B cell (primary cell): ENCODE measurements at regions not wholly inside any gene's neighbourhood (a gene's known extent, or its start where the extent isn't known, plus 50 kb on each side); places are given as distances from the start of the nearest gene placed in this dataset.

Experiments used
- ATAC-seq: fragments of 200-7000 bp; cut with Tn5 transposase; one replicate; pipeline ENCODE4 v1.10.0; 2021; ENCODE audit warnings: low read depth, mild to moderate bottlenecking, moderate number of reproducible peaks, moderate library complexity
- CTCF ChIA-PET: fragments of 350-600 bp; sonication (Branson Sonifier 250); formaldehyde crosslinking; loops from one replicate; lab custom pipeline; 2021; ENCODE audit warnings: antibody characterized with exemption, inconsistent platforms; lab: Charles Lee
- POLR2A ChIA-PET: fragments of 350-600 bp; sonication (Branson Sonifier 250); formaldehyde crosslinking; loops from one replicate; lab custom pipeline; 2021; ENCODE audit warnings: antibody characterized with exemption; lab: Charles Lee
- DNase-seq: peaks from one replicate; pipeline ENCODE4 v3.0.0; 2013
- H2AFZ ChIP-seq: 2 replicates; pipeline ENCODE4 v1.6.1; 2012; ENCODE audit warnings: mild to moderate bottlenecking, low read depth, low read length; ENCODE audit not compliant: insufficient read depth, poor library complexity, severe bottlenecking
- H3K27ac ChIP-seq, 2 donors: 1 replicate in 1 of 2; 2 replicates in 1 of 2; pipeline ENCODE4 v1.5.1; 2012 to 2013; ENCODE audit warnings: low read length in 2 of 2, mild to moderate bottlenecking in 2 of 2, moderate library complexity in 1 of 2
- H3K27me3 ChIP-seq, 4 experiments: fragments of 200-600 bp in 1 of 4; sonication (generic) in 1 of 4; replicated peaks in 1 of 4; 1 replicate in 2 of 4; 2 replicates in 2 of 4; pipeline versions ENCODE4 v1.6.1 to v1.7.0; 2013 to 2016; ENCODE audit warnings: low read length in 3 of 4, mild to moderate bottlenecking in 2 of 4, mixed read lengths in 1 of 4, moderate library complexity in 1 of 4; ENCODE audit not compliant: insufficient read depth in 4 of 4, control insufficient read depth in 3 of 4; ENCODE audit errors: control extremely low read depth in 1 of 4
- H3K36me3 ChIP-seq, 2 experiments: replicated peaks in 1 of 2; 1 replicate in 1 of 2; 2 replicates in 1 of 2; pipeline versions ENCODE4 v1.6.1 to v1.7.1; 2013; ENCODE audit warnings: low read length in 1 of 2; ENCODE audit not compliant: insufficient read depth in 2 of 2, control insufficient read depth in 1 of 2; ENCODE audit errors: control extremely low read depth in 1 of 2, extremely low read depth in 1 of 2
- H3K4me1 ChIP-seq, 2 donors: fragments of 200-600 bp in 1 of 2; sonication (generic) in 1 of 2; 1 replicate in 1 of 2; 2 replicates in 1 of 2; pipeline versions ENCODE4 v1.5.1 to v1.6.1; 2013 to 2017; ENCODE audit warnings: low read length in 2 of 2; ENCODE audit not compliant: control insufficient read depth in 2 of 2, insufficient read depth in 2 of 2
- H3K4me2 ChIP-seq: replicated peaks from 2 replicates; pipeline ENCODE3; 2012; ENCODE audit warnings: mild to moderate bottlenecking, low read depth, low read length; ENCODE audit not compliant: poor library complexity, severe bottlenecking
- H3K4me3 ChIP-seq, 5 experiments: fragments of 200-600 bp in 1 of 5; sonication (generic) in 1 of 5; 1 replicate in 3 of 5; 2 replicates in 2 of 5; pipeline versions ENCODE4 v1.5.1 to v1.7.0; 2011 to 2016; ENCODE audit warnings: low read length in 4 of 5, mild to moderate bottlenecking in 4 of 5, low read depth in 2 of 5, control low read depth in 1 of 5, moderate library complexity in 1 of 5; ENCODE audit not compliant: insufficient read depth in 1 of 5; ENCODE audit errors: control extremely low read depth in 1 of 5, extremely low read depth in 1 of 5
- H3K79me2 ChIP-seq: fragments of 200-600 bp; sonication (generic); one replicate; pipeline ENCODE4 v1.6.0; 2016; ENCODE audit warnings: low read length; ENCODE audit not compliant: control insufficient read depth, insufficient read depth
- H3K9ac ChIP-seq: fragments of 200-600 bp; sonication (generic); 2 replicates; pipeline ENCODE4 v1.6.1; 2017; ENCODE audit warnings: mild to moderate bottlenecking, low read length, moderate library complexity
- H3K9me3 ChIP-seq, 3 donors: one replicate each; pipeline versions ENCODE4 v1.6.1 to v1.7.1; 2013; ENCODE audit warnings: low read length in 2 of 3; ENCODE audit not compliant: control insufficient read depth in 2 of 3, insufficient read depth in 1 of 3; ENCODE audit errors: control extremely low read depth in 1 of 3
- H4K20me1 ChIP-seq: 2 replicates; pipeline ENCODE4 v1.6.0; 2012; ENCODE audit warnings: mild to moderate bottlenecking, low read length; ENCODE audit not compliant: insufficient read depth, control insufficient read depth, poor library complexity, severe bottlenecking
- H3K27ac Mint-ChIP-seq: one replicate; pipeline ENCODE4 v1.8.0; 2021; ENCODE audit warnings: mixed read lengths
- H3K27me3 Mint-ChIP-seq: one replicate; pipeline ENCODE4 v1.8.0; 2021; ENCODE audit warnings: mixed read lengths
- H3K4me1 Mint-ChIP-seq: one replicate; pipeline ENCODE4 v1.8.0; 2021; ENCODE audit warnings: mixed read lengths
- H3K4me3 Mint-ChIP-seq: one replicate; pipeline ENCODE4 v1.8.0; 2021; ENCODE audit warnings: mixed read lengths
- H3K9me3 Mint-ChIP-seq: one replicate; pipeline ENCODE4 v1.8.0; 2022; ENCODE audit warnings: mixed read lengths; ENCODE audit not compliant: insufficient read depth
- CTCF ChIP-seq: fragments of 200-600 bp; IDR thresholded peaks from one replicate; pipeline ENCODE4 v1.8.0; 2022; ENCODE audit warnings: antibody characterized with exemption, mild to moderate bottlenecking
- EZH2 ChIP-seq: IDR thresholded peaks from 2 replicates; pipeline ENCODE4 v1.6.1; 2012; ENCODE audit warnings: borderline replicate concordance, low read depth, mild to moderate bottlenecking, moderate library complexity, low read length; ENCODE audit not compliant: insufficient read depth, poor library complexity, severe bottlenecking
- WGBS: methylation state at CpG from one replicate; pipeline ENCODE4 v1.1.5; 2013; ENCODE audit warnings: missing lambda C conversion rate; ENCODE audit not compliant: insufficient coverage; 5-methylcytosine and 5-hydroxymethylcytosine counted together
- intact Hi-C: fragments of 100-400 bp; cut with micrococcal nuclease; formaldehyde crosslinking; loops from one replicate; pipeline ENCODE4 v1.10.0; 2022

DNA sequence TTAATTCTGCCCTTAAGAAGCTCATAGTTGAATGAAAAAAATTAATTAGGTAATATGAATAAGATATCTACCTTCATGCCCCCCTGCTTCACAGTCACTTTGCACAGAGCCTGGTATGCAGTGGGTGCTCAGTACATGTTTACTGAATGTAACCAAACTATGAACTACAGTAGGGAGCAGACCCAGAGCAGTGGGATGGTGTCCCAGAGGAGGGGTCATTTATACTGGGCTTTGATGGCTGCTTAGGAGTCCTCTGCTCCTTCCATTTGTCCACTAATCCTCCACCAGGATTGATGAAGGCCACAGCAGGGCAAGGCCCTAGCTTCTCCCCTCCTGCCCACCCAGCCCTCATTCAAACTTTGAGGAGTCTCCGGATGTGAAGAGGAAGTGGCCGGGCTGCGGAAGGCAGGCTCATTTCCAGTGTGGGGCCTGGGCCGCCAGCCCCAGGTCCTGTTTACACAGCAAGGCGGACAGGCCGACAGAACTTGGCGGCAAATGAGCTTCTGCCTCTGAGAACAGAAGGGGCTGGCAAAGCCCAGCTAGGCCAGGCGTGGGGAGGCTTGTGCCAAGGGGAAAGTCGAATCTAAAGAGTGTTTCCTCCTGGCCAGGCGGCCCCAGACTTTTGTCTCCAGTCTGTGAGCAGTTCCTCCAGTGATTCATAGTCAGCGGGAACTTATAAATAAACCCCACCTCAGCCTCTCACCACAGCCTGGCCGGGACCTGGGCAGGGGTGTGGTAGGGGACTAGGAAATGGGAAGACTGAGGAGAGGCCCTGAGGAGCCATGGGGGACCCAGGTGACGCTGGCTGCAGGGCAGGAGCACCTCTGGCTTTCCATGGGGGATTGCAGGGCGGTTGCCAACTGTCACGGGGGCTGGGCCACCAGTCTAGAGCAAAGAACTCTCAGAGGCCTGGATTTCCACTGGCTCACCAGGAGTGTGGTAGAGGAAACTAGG is 51.6 kb upstream of the LCTL start:
- DNase-seq (no peak), ATAC-seq (no peak)
- intact Hi-C loops = loop anchor here (5.0 kb wide), 1 partner anchor 85 kb away; the partner anchor contains the start of gene SMAD6
- H3K4me1 ChIP-seq = peaks cover 38 to 44% of the 10 kb centered on the region in 2 donors
- no peak overlapping the region for H3K27ac ChIP-seq
- no peaks in the 10 kb centered on the region for H3K79me2 ChIP-seq
- no peak overlapping the region for H3K4me3 Mint-ChIP-seq
- H4K20me1 ChIP-seq = no peaks in the 10 kb centered on the region
- no peak for TF ChIP-seq EZH2
- TF ChIP-seq CTCF = no peak
- peaks cover 45% of the 10 kb centered on the region for H3K4me1 Mint-ChIP-seq
- peaks cover 0 to 25% (median 13%) of the 10 kb centered on the region in 4 experiments for H3K27me3 ChIP-seq
- H3K9me3 ChIP-seq = peaks cover 0 to 10% (median 0%) of the 10 kb centered on the region in 3 donors
- CTCF ChIA-PET = interaction anchor here (0.6 to 1.9 kb wide), 5 partner anchors 10 to 528 kb away, joined by 3 to 6 read pairs (median 4); no protein-coding TSS in a partner anchor
- H3K9ac ChIP-seq = no peak overlapping the region
- H3K9me3 Mint-ChIP-seq = no peaks in the 10 kb centered on the region
- no peaks in the 10 kb centered on the region for H3K36me3 ChIP-seq
- peak overlapping the region; percentile 24 for H3K4me2 ChIP-seq
- peak overlapping the region; percentile 47 for H3K27ac Mint-ChIP-seq
- H3K27me3 Mint-ChIP-seq = peaks cover 15% of the 10 kb centered on the region
- POLR2A ChIA-PET = no interaction called here
- peak overlapping the region; percentile 59 for H2AFZ ChIP-seq
- 24% methylated on average over 11 of the region's 15 CpGs for WGBS
- no peak overlapping the region for H3K4me3 ChIP-seq
